ENCODE measurements at regions not wholly inside any gene's neighbourhood (a gene's known extent, or its start where the extent isn't known, plus 50 kb on each side); places are given as distances from the start of the nearest gene placed in this dataset.
A peak's percentile ranks its signal among the peaks of the same experiment; 100 is the strongest.
"Not testable (repeated sequence)": the region's sequence is repeated elsewhere in the genome, so short reads cannot be mapped to it uniquely, and the experiment has no call there.

GRCh38 chr13:109276261-109276660 is 510.1 kb downstream of the IRS2 start:
- H3K27me3 Mint-ChIP-seq, result peaks cover 2% of the 10 kb centered on the region
- no peak overlapping the region for H3K27ac Mint-ChIP-seq
- H3K36me3 Mint-ChIP-seq, result no peaks in the 10 kb centered on the region
- H3K4me1 Mint-ChIP-seq, result no peaks in the 10 kb centered on the region
- peaks cover 0 to 3% (median 0%) of the 10 kb centered on the region in 3 donors for H3K9me3 Mint-ChIP-seq
- H3K4me3 Mint-ChIP-seq, result no peak overlapping the region

GRCh38 chr13:109275852-109276251 is 510.5 kb downstream of the IRS2 start:
- Mint-ChIP-seq H3K27me3 (peaks cover 4% of the 10 kb centered on the region), H3K9me3 (peaks cover 0 to 2% (median 0%) of the 10 kb centered on the region in 3 donors)

DNA sequence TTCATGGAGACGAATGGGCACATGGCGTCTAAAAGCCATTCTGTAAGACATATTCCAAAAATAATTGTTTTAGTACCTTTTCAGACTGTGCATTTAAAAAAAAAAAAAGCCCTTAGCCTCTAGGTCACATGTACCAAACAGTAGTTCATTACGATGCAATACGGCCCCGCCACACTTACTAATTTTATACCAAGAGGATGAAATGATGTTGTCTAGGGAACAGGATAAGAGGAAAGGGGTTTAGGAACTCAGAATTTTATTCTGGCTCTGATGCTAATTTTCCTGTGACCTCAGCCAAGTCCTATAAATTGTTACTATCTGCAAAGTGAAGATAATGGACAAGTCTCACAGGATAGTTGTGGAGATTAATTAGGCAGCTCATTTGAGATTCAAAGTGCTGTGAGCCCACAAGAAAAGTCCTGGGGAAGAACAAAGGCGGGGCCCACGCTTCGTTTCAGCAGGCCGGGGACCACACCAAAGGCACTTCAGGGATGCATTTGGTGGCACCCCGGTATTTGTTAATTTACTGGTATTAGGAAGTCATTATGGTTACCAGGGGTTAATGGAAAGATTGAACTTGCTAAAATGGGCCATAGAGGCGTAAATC is 511.1 kb downstream of the IRS2 start:
- Mint-ChIP-seq H3K27ac (peak overlapping the region in 1 of 3 donors; percentile 55), H3K27me3 (peaks cover 4% of the 10 kb centered on the region), H3K9me3 (no peaks in the 10 kb centered on the region), H3K36me3 (no peaks in the 10 kb centered on the region), H3K4me1 (no peaks in the 10 kb centered on the region), H3K4me3 (no peak overlapping the region)

More at GRCh38 chr13:109275852-109276251, 510.5 kb downstream of the IRS2 start:
- Mint-ChIP-seq H3K36me3 (no peaks in the 10 kb centered on the region), H3K27ac (no peak overlapping the region), H3K4me1 (no peaks in the 10 kb centered on the region), H3K4me3 (no peak overlapping the region)

DNA sequence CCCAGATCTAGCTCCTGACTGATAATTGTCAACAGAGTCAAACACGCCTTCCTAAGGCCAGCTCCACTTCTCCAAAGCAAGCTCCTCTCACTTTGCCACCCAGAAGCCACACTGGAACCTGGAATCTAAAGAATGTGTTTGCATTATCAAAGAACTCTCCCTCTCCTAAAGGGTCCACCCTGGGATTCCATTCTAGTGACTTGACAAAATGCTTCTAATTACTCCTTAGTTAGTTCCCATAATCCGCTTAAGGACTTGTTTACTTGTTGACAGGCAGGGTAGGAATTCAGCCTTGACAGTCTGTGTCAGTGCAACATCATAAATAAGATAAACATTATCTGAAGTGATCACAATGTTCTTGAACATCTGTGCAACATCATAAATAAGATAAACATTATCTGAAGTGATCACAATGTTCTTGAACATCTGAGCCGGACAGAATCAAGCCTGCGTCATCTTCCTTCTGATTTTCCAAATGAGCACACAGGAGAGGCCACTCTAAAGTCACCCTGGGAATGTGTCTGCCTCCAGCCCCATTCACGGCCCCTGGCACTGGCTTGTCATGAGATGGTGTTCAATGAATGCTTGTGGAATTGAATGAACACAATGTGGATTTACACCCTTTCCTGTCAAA is 512.1 kb downstream of the IRS2 start:
- no peak overlapping the region for H3K4me3 Mint-ChIP-seq
- no peaks in the 10 kb centered on the region for H3K36me3 Mint-ChIP-seq
- H3K27me3 Mint-ChIP-seq, result peaks cover 4% of the 10 kb centered on the region
- no peaks in the 10 kb centered on the region for H3K4me1 Mint-ChIP-seq
- H3K9me3 Mint-ChIP-seq, result no peaks in the 10 kb centered on the region
- peak overlapping the region in 1 of 3 donors; percentile 55 for H3K27ac Mint-ChIP-seq

DNA sequence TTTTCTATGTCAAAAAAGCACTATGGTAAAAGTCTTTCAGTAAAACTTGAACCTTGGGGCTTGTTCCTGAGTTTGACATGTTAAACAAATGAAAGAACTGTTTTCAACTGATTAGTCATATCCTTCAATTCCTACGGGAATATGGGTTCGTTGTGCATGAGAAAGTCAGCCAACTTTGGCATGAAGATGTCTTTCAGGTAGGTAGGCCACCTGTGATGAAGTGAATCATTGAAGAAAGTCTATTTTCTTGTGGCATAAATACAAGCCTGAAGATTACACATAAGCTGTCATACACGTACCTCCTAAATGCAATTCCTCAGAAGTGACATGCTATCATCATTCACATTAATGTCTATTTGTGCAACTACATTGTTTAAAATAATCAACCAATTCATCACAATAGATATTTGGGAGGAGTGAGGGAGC is 513.0 kb downstream of the IRS2 start:
- Mint-ChIP-seq H3K27me3 (peaks cover 6% of the 10 kb centered on the region), H3K4me1 (no peaks in the 10 kb centered on the region), H3K4me3 (no peak overlapping the region), H3K27ac (no peak overlapping the region), H3K9me3 (no peaks in the 10 kb centered on the region), H3K36me3 (peaks cover 1% of the 10 kb centered on the region)

- H3K4me3 Mint-ChIP-seq, result no peak overlapping the region
- no peaks in the 10 kb centered on the region for H3K4me1 Mint-ChIP-seq
- no peak overlapping the region for H3K27ac Mint-ChIP-seq
- no peaks in the 10 kb centered on the region for H3K9me3 Mint-ChIP-seq
- H3K36me3 Mint-ChIP-seq, result peaks cover 1% of the 10 kb centered on the region
- H3K27me3 Mint-ChIP-seq, result peaks cover 6% of the 10 kb centered on the region
Observed at GRCh38 chr13:109272595-109273325, 513.6 kb downstream of the IRS2 start.

GRCh38 chr13:109271555-109272541 is 514.5 kb downstream of the IRS2 start:
- no peak overlapping the region for H3K4me3 Mint-ChIP-seq
- peaks cover 6% of the 10 kb centered on the region for H3K27me3 Mint-ChIP-seq
- no peak overlapping the region for H3K27ac Mint-ChIP-seq
- no peaks in the 10 kb centered on the region for H3K4me1 Mint-ChIP-seq
- no peaks in the 10 kb centered on the region for H3K9me3 Mint-ChIP-seq
- peaks cover 1% of the 10 kb centered on the region for H3K36me3 Mint-ChIP-seq

DNA sequence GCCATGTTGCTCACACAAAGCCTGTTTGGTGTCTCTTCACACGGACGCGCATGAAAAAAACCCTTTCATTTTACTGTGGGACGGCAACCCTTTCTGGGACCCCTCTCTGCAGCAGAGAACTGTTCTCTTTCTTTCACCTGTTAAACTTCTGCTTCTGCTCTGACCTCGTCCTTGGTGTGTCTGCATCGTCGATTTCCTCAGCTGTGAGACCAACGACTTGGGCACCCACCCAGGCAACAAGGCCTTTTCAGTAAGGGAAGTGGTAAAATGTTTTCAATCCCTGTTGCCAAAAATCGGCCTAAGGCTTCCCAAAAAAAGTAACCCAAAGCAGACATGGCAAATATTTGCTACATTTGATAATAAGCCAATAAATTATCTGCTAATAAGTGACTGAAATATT is 515.3 kb downstream of the IRS2 start:
- no peaks in the 10 kb centered on the region for H3K9me3 Mint-ChIP-seq
- H3K4me3 Mint-ChIP-seq, result no peak overlapping the region
- no peak overlapping the region for H3K27ac Mint-ChIP-seq
- H3K36me3 Mint-ChIP-seq, result peaks cover 1% of the 10 kb centered on the region
- H3K27me3 Mint-ChIP-seq, result peaks cover 6% of the 10 kb centered on the region
- H3K4me1 Mint-ChIP-seq, result no peaks in the 10 kb centered on the region

DNA sequence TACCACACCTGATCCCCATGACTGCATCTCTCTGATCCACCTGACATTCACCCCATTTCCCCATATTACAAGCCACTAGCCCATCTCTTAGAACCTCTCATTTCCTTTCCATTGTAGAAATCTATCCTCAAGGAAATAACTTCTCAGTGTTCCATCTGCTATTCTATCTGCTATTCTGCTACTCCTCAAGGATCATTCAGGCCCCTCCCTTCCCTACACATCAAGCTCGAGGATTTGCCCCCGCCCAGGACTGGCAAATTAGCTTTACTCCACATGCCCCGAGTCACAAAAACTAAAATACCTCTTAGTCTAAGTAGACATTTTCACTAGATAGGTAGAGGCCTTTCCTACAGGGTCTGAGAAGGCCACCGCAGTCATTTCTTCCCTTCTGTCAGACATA is 517.0 kb downstream of the IRS2 start:
- H3K9me3 Mint-ChIP-seq, H3K27ac Mint-ChIP-seq, H3K4me3 Mint-ChIP-seq, H3K4me1 Mint-ChIP-seq, H3K27me3 Mint-ChIP-seq, H3K36me3 Mint-ChIP-seq: not testable (repeated sequence)

- not testable (repeated sequence) for H3K27me3 Mint-ChIP-seq, H3K36me3 Mint-ChIP-seq, H3K4me3 Mint-ChIP-seq
Observed at GRCh38 chr13:109268492-109268891, 517.9 kb downstream of the IRS2 start.

GRCh38 chr13:109267400-109267799 is 519.0 kb downstream of the IRS2 start:
- H3K9me3 Mint-ChIP-seq, H3K4me1 Mint-ChIP-seq, H3K4me3 Mint-ChIP-seq, H3K27me3 Mint-ChIP-seq, H3K36me3 Mint-ChIP-seq, H3K27ac Mint-ChIP-seq: not testable (repeated sequence)

More at GRCh38 chr13:109268492-109268891, 517.9 kb downstream of the IRS2 start:
- H3K4me1 Mint-ChIP-seq, H3K9me3 Mint-ChIP-seq: not testable (repeated sequence)
- H3K27ac Mint-ChIP-seq, result peak overlapping the region in 1 of 3 donors; percentile 28

DNA sequence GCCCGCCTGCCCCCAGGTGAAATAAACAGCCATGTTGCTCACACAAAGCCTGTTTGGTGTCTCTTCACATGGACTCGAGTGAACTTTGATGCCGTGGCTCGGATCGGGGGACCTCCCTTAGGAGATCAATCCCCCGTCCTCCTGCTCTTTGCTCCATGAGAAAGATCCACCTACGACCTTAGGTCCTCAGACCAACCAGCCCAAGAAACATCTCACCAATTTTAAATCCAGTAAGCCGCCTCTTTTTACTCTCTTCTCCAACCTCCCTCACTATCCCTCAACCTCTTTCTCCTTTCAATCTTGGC is 521.0 kb downstream of the IRS2 start:
- not testable (repeated sequence) for H3K27me3 Mint-ChIP-seq, H3K27ac Mint-ChIP-seq, H3K36me3 Mint-ChIP-seq, H3K9me3 Mint-ChIP-seq, H3K4me1 Mint-ChIP-seq, H3K4me3 Mint-ChIP-seq

DNA sequence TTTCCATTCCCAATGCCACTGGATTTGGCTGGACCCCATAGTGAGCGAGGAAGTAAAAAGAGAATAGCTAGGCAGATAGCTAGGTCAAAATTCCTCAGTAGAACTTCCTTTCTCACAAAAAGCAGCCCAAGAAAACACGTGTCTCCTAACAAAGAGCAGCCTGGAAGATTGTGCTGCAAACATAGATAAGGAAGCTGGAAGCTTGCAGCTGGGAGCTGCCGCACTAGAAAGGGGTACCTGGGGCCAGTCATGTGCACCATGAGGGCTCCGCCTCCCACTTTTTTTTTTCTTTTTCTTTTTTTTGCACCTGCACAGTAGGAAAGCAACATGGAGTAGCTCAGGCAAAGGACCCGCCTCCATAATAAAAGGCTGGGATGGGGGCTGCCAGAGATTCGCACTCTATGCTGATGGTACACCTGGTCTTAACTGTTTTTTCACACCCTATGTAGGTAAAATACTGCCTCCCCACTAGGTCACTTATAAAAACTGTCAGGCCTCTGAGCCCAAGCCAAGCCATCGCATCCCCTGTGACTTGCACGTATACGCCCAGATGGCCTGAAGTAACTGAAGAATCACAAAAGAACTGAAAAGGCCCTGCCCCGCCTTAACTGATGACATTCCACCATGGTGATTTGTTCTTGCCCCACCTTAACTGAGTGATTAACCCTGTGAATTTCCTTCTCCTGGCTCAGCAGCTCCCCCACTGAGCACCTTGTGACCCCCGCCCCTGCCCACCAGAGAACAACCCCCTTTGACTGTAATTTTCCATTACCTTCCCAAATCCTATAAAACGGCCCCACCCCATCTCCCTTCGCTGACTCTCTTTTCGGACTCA is 521.6 kb downstream of the IRS2 start:
- not testable (repeated sequence) for H3K27me3 Mint-ChIP-seq, H3K9me3 Mint-ChIP-seq, H3K4me3 Mint-ChIP-seq, H3K4me1 Mint-ChIP-seq, H3K27ac Mint-ChIP-seq, H3K36me3 Mint-ChIP-seq

- not testable (repeated sequence) for H3K4me1 Mint-ChIP-seq, H3K4me3 Mint-ChIP-seq, H3K36me3 Mint-ChIP-seq, H3K27me3 Mint-ChIP-seq, H3K27ac Mint-ChIP-seq
- peaks cover 4 to 14% (median 9%) of the 10 kb centered on the region in 3 donors for H3K9me3 Mint-ChIP-seq
Observed at GRCh38 chr13:109257761-109258157, 528.6 kb downstream of the IRS2 start.
